Colon (tissue), 2 donors: ENCODE measurements at regions not wholly inside any gene's neighbourhood (a gene's known extent, or its start where the extent isn't known, plus 50 kb on each side); places are given as distances from the start of the nearest gene placed in this dataset.

ENCODE experiments used
- FAIRE-seq: peaks from 2 replicates; lab custom pipeline; 2012; peaks lifted over from hg19 to GRCh38; lab: Jason Lieb, UNC
- donor health status: control.
- donor health status: control.

- FAIRE-seq, result no peak
Measured at GRCh38 chr7:16055263-16055976, 365.9 kb downstream of the CRPPA start.

- FAIRE-seq, result no peak
Measured at GRCh38 chr7:16051561-16052255, 365.2 kb upstream of the MEOX2 start.

- no peak for FAIRE-seq
Measured at GRCh38 chr7:16046041-16046440, 359.6 kb upstream of the MEOX2 start.

- no peak for FAIRE-seq
Measured at GRCh38 chr7:16045296-16045695, 358.8 kb upstream of the MEOX2 start.

- FAIRE-seq, result no peak
Measured at GRCh38 chr7:16044645-16045044, 358.2 kb upstream of the MEOX2 start.

GRCh38 chr7:16040346-16040745, 353.9 kb upstream of the MEOX2 start:
- no peak for FAIRE-seq

- FAIRE-seq, result no peak
Measured at GRCh38 chr7:16038906-16039305, 352.4 kb upstream of the MEOX2 start.

- FAIRE-seq, result no peak
Measured at GRCh38 chr7:16035392-16035791, 348.9 kb upstream of the MEOX2 start.

- FAIRE-seq, result no peak
Measured at GRCh38 chr7:16034866-16035265, 348.4 kb upstream of the MEOX2 start.

GRCh38 chr7:16034353-16034752, 347.9 kb upstream of the MEOX2 start:
- no peak for FAIRE-seq

GRCh38 chr7:16033233-16033632, 346.8 kb upstream of the MEOX2 start:
- no peak for FAIRE-seq

- FAIRE-seq, result no peak
Measured at GRCh38 chr7:16028636-16029035, 342.2 kb upstream of the MEOX2 start.

- no peak for FAIRE-seq
Measured at GRCh38 chr7:16028103-16028502, 341.6 kb upstream of the MEOX2 start.

GRCh38 chr7:16027396-16027795, 340.9 kb upstream of the MEOX2 start:
- FAIRE-seq, result no peak

GRCh38 chr7:16026253-16027020, 340.0 kb upstream of the MEOX2 start:
- FAIRE-seq, result no peak

- FAIRE-seq, result no peak
Measured at GRCh38 chr7:16025696-16026095, 339.2 kb upstream of the MEOX2 start.

GRCh38 chr7:16023503-16023902, 337.0 kb upstream of the MEOX2 start:
- FAIRE-seq, result no peak

- FAIRE-seq, result no peak
Measured at GRCh38 chr7:16023046-16023445, 336.6 kb upstream of the MEOX2 start.

GRCh38 chr7:16021851-16022250, 335.4 kb upstream of the MEOX2 start:
- no peak for FAIRE-seq

- no peak for FAIRE-seq
Measured at GRCh38 chr7:16015981-16016380, 329.5 kb upstream of the MEOX2 start.

GRCh38 chr7:16014031-16014430, 327.5 kb upstream of the MEOX2 start:
- FAIRE-seq, result no peak

GRCh38 chr7:16007911-16008310, 321.4 kb upstream of the MEOX2 start:
- FAIRE-seq, result no peak

GRCh38 chr7:16004702-16005101, 318.2 kb upstream of the MEOX2 start:
- FAIRE-seq, result no peak
